ENCODE measurements at regions not wholly inside any gene's neighbourhood (a gene's known extent, or its start where the extent isn't known, plus 50 kb on each side); places are given as distances from the start of the nearest gene placed in this dataset.

DNA sequence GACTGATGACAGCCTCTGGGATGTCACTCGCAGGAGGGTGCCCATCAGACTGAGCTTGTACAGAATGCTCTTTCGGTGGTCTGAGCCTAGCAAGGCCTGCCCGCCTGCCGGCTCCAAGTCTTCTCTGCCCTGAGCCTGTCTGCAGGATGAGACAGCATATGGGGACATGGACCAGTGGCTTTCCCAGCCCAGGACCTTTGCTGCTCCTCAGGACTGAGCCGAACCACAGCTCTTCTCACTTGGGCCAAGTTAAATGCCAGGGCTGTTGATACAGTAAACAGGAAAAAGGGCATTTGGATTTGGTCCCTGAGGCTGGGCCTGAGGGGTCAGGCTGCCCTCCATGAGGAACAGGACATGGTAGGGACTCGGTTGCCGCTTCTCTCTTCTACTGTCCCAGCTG, 64.3 kb upstream of the EPS8L3 start:
- no peak for DNase-seq (ENCODE audit: low spot score)
- H3K79me2 ChIP-seq, result no peaks in the 10 kb centered on the region
- H3K4me1 ChIP-seq (ENCODE audit: insufficient read depth), result peaks cover 8% of the 10 kb centered on the region
- H3K9me2 ChIP-seq (replicated peaks; ENCODE audit: insufficient read depth), result no peaks in the 10 kb centered on the region
- no peak overlapping the region for H3K27ac ChIP-seq
- H4K20me1 ChIP-seq (ENCODE audit: insufficient read depth, poor library complexity, severe bottlenecking), result no peaks in the 10 kb centered on the region
- TF ChIP-seq, protein P1, sequence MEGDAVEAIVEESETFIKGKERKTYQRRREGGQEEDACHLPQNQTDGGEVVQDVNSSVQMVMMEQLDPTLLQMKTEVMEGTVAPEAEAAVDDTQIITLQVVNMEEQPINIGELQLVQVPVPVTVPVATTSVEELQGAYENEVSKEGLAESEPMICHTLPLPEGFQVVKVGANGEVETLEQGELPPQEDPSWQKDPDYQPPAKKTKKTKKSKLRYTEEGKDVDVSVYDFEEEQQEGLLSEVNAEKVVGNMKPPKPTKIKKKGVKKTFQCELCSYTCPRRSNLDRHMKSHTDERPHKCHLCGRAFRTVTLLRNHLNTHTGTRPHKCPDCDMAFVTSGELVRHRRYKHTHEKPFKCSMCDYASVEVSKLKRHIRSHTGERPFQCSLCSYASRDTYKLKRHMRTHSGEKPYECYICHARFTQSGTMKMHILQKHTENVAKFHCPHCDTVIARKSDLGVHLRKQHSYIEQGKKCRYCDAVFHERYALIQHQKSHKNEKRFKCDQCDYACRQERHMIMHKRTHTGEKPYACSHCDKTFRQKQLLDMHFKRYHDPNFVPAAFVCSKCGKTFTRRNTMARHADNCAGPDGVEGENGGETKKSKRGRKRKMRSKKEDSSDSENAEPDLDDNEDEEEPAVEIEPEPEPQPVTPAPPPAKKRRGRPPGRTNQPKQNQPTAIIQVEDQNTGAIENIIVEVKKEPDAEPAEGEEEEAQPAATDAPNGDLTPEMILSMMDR (IDR thresholded peaks at IDR 0.05; ENCODE audit: poor library complexity), result no peak
- no peak for TF ChIP-seq EZH2 (IDR thresholded peaks at IDR 0.05; ENCODE audit: borderline replicate concordance)
- H3K4me2 ChIP-seq, result no peak overlapping the region
- no peak overlapping the region for H2AFZ ChIP-seq
- H3K9me3 ChIP-seq (ENCODE audit: low read depth), result no peaks in the 10 kb centered on the region
- WGBS (ENCODE audit: low lambda C conversion rate, missing lambda C conversion rate), result 93% methylated on average over 7 of the region's 7 CpGs
- no peaks in the 10 kb centered on the region for H3K27me3 ChIP-seq
- H3K36me3 ChIP-seq (replicated peaks; ENCODE audit: insufficient read depth, low read depth), result no peaks in the 10 kb centered on the region
- H3K4me3 ChIP-seq, result no peak overlapping the region

DNA sequence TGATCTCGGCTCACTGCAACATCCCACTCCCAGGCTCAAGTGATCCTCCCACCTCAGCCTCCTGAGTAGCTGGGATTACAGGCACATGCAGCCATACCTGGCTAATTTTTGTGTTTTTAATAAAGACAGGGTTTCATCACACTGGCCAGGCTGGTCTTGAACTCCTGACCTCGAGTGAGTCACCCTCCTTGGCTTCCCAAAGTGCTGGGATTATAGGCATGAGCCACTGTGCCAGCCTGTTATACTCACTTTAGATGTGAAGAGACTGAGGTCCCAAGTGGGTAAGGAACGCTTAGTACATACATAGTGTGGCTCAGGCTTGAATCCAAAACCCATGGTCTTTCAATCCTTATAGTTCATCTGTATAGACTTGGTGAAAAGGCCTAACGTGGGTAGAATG, 63.7 kb upstream of the EPS8L3 start:
- Histone ChIP-seq H2AFZ (no peak overlapping the region), H3K4me3 (no peak overlapping the region), H3K4me2 (no peak overlapping the region), H3K9me2 (replicated peaks; ENCODE audit: insufficient read depth) (no peaks in the 10 kb centered on the region), H3K4me1 (ENCODE audit: insufficient read depth) (peaks cover 8% of the 10 kb centered on the region), H3K79me2 (no peaks in the 10 kb centered on the region), H3K36me3 (replicated peaks; ENCODE audit: insufficient read depth, low read depth) (no peaks in the 10 kb centered on the region), H3K9me3 (ENCODE audit: low read depth) (no peaks in the 10 kb centered on the region), H4K20me1 (ENCODE audit: insufficient read depth, poor library complexity, severe bottlenecking) (no peaks in the 10 kb centered on the region), H3K27me3 (no peaks in the 10 kb centered on the region), H3K27ac (no peak overlapping the region)
- TF ChIP-seq EZH2phosphoT487 (IDR thresholded peaks at IDR 0.05; ENCODE audit: low read depth, severe bottlenecking, unreplicated experiment), result no peak
- TF ChIP-seq EZH2 (IDR thresholded peaks at IDR 0.05; ENCODE audit: borderline replicate concordance), result no peak
- TF ChIP-seq, protein P1 (IDR thresholded peaks at IDR 0.05; ENCODE audit: poor library complexity), result no peak
- 97% methylated on average over 4 of the region's 4 CpGs for WGBS (ENCODE audit: low lambda C conversion rate, missing lambda C conversion rate)
- DNase-seq (ENCODE audit: low spot score), result no peak

DNA sequence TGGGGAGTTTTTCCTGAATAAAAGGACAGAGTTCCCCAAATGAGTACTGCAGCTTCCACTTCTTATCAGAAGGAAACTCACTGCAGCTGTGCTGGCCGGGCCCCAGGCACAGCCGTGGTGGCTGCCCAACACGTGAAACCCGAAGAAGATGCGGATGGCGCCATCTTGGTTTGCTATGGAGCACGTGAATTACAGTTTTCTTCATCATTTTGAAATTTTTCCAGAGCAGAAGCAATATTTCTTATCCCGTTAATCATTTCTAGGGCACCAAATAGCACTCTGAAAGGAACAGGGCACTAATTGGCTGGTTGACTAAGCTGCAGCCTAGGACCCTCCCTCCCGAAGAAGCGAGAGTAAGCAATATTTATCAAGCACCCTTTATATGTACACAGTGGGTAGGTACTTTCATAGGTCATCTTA, 63.2 kb upstream of the EPS8L3 start:
- Histone ChIP-seq H3K27ac (no peak overlapping the region), H3K36me3 (replicated peaks; ENCODE audit: insufficient read depth, low read depth) (no peaks in the 10 kb centered on the region), H2AFZ (no peak overlapping the region), H3K4me3 (no peak overlapping the region), H3K4me2 (no peak overlapping the region), H3K27me3 (no peaks in the 10 kb centered on the region), H3K9me3 (ENCODE audit: low read depth) (no peaks in the 10 kb centered on the region), H4K20me1 (ENCODE audit: insufficient read depth, poor library complexity, severe bottlenecking) (no peaks in the 10 kb centered on the region), H3K9me2 (replicated peaks; ENCODE audit: insufficient read depth) (no peaks in the 10 kb centered on the region), H3K4me1 (ENCODE audit: insufficient read depth) (peaks cover 8% of the 10 kb centered on the region), H3K79me2 (no peaks in the 10 kb centered on the region)
- WGBS (ENCODE audit: low lambda C conversion rate, missing lambda C conversion rate), result 93% methylated on average over 10 of the region's 10 CpGs
- TF ChIP-seq EZH2phosphoT487 (IDR thresholded peaks at IDR 0.05; ENCODE audit: low read depth, severe bottlenecking, unreplicated experiment), result no peak
- DNase-seq (ENCODE audit: low spot score), result no peak

DNA sequence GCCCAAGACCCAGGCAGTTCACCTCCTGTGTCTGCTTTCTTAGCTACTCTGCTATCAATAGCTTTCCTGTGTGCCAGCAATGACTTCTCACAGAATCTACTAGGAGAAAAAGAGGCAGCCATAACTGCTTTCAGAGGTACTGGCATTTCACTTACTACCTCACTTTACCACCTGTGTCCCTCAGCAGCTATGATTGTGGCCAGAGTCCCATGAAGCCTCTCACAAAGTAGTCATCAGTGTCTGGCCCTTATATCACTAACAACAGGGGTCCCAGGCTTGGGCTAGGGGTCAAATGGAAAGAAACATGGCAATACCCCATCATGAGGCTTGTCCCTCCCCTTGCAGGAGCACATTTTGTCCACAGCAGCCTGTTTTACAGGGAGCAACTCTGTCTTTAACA, 62.7 kb upstream of the EPS8L3 start:
- no peaks in the 10 kb centered on the region for H3K36me3 ChIP-seq (replicated peaks; ENCODE audit: insufficient read depth, low read depth)
- H4K20me1 ChIP-seq (ENCODE audit: insufficient read depth, poor library complexity, severe bottlenecking), result no peaks in the 10 kb centered on the region
- no peaks in the 10 kb centered on the region for H3K9me3 ChIP-seq (ENCODE audit: low read depth)
- no peak overlapping the region for H3K27ac ChIP-seq
- H3K4me2 ChIP-seq, result no peak overlapping the region
- DNase-seq (ENCODE audit: low spot score), result no peak
- no peak overlapping the region for H2AFZ ChIP-seq
- no peak overlapping the region for H3K4me3 ChIP-seq
- H3K4me1 ChIP-seq (ENCODE audit: insufficient read depth), result peaks cover 8% of the 10 kb centered on the region
- no peaks in the 10 kb centered on the region for H3K9me2 ChIP-seq (replicated peaks; ENCODE audit: insufficient read depth)
- H3K79me2 ChIP-seq, result no peaks in the 10 kb centered on the region
- no peaks in the 10 kb centered on the region for H3K27me3 ChIP-seq
- no peak for TF ChIP-seq EZH2 (IDR thresholded peaks at IDR 0.05; ENCODE audit: borderline replicate concordance)
- no peak for TF ChIP-seq EZH2phosphoT487 (IDR thresholded peaks at IDR 0.05; ENCODE audit: low read depth, severe bottlenecking, unreplicated experiment)
- TF ChIP-seq, protein P1 (IDR thresholded peaks at IDR 0.05; ENCODE audit: poor library complexity), result no peak
